ENCODE measurements at regions not wholly inside any gene's neighbourhood (a gene's known extent, or its start where the extent isn't known, plus 50 kb on each side); places are given as distances from the start of the nearest gene placed in this dataset.

DNA sequence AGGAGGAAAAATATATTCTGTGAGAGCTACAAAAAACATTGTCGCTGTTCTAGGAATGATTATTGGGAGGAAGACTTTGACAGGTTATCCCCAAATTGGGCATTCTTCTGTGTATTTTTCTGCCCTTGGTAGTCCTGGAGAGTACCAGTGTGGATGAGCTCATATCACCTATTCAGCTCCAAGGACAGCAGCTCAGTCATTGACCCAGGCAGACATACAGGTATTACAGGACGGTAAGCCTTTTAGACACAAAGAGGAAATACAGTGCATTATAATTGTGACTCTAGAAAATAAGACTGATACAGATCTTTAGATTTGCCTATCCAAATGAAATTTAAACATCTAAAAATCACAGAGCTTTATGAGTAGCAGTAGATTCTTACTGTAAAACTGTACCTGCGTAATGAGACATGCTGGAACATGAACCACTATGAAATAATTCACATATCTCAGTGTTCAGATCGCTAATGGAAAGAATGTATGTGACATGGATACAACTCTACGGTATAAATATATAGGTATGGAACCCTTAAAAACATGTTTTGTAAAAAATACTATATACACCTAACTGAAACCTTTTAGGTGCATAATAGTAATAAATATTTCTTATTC is 56.0 kb downstream of the PLK2 start:
- DNase-seq: no peak

GRCh38 chr5:58401701-58402100 is 58.2 kb downstream of the PLK2 start:
- DNase-seq: no peak

DNA sequence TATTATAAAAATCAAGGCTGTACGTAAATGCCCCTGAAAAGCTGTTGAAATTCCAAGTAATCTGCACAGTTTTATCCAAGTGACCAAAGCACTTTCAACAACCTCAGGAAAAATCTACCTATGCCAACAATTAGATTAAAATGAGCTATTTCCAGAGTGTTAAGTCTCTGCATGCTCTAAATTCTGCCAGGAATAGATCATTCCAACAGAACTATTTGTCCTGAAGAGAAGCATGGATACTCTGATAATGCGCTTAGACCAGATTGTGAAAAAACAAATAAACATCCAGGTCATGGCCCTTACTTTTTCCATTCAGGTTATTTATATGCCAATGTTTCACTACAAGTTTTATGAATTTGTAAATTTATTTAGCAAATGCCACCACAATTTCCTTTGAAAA is 59.1 kb downstream of the PLK2 start:
- DNase-seq: no peak

DNA sequence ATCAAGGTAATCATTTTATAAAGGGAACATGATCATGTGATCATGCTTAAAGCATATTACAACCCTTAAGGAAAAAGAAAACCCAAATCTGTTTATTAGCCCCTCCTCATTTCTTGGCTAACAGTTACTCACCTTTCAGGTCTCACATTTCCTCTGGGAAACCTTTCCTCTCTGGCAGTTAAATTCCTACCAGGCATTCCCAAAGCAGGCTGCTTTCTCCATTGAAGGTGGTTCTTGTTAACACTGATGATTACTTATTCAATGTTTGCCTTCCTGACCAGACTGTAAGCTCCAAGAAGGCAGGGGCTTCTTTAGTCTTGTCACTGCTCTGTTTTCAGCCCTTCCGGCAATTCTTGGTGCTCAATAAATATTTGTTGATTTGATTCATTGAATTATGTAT is 59.9 kb downstream of the PLK2 start:
- DNase-seq: no peak

GRCh38 chr5:58394339-58394738 is 65.5 kb downstream of the PLK2 start:
- no peak for DNase-seq

GRCh38 chr5:58393716-58394115 is 66.2 kb downstream of the PLK2 start:
- DNase-seq: no peak

GRCh38 chr5:58392496-58392895 is 67.4 kb downstream of the PLK2 start:
- no peak for DNase-seq

- DNase-seq: no peak
Measured at GRCh38 chr5:58383448-58383847, 76.4 kb downstream of the PLK2 start.

DNA sequence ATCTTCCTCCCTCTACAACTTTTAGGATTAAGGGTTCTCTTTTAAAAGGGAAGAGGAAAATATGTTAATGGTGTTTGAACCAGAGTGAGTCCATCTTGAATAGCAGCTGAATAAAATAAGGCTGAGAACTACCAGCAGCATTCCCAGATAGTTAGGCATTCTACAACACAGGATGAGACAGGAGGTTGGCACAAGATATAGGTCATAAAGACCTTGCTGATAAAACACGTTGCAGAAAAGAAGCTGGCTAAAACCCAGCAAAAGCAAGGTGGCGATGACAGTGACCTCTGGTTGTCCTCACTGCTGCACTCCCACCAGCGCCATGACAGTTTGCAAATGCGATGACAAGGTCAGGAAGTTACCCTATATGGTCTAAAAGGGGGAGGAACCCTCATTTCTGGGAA is 77.8 kb downstream of the PLK2 start:
- DNase-seq: no peak

GRCh38 chr5:58381566-58381965 is 78.3 kb downstream of the PLK2 start:
- DNase-seq: no peak

DNA sequence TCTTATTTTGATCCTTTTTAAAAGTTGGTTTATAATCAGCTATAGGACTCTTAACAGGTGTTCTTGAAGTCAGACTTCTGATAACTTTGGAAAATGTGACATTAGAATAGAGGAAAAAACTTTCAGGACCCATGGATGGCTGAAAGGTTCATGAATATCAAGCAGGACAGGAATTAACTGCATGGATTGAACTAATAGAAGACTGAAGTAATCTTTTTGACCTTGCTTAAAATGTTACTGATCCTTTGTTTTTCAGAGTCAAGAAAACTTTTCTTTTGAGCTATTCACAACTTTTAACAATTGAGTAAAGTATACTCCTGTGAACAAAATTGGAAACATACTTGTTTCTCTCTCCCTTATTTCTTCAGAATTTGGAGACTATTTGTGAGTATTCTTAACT is 79.2 kb downstream of the PLK2 start:
- no peak for DNase-seq

GRCh38 chr5:58378613-58379390 is 81.1 kb downstream of the PLK2 start:
- no peak for DNase-seq

- DNase-seq: no peak
Measured at GRCh38 chr5:58370606-58371005, 89.3 kb downstream of the PLK2 start.

- no peak for DNase-seq
Measured at GRCh38 chr5:58369513-58370190, 90.2 kb downstream of the PLK2 start.

DNA sequence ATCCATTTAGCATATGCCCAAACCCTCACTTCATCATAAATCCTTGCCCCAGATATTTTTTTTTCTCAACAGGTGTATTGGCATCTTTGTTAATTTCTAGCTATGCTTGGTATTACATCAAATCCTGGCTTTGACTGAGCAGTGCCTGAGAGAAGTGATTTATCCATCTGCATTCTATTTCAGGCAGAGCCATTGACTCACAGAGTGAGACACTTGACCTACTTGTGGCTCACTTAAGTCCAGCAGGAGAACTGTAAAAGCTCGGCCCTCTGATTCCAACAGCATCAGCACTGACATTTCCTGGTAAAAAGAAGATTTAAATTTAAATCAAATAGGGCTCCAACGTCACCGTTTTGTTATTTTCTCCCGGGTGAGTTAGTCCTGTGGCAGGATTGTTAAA is 93.4 kb downstream of the PLK2 start:
- DNase-seq: no peak

- DNase-seq: no peak
Measured at GRCh38 chr5:58365791-58366190, 94.1 kb downstream of the PLK2 start.

- DNase-seq: no peak
Measured at GRCh38 chr5:58363461-58364249, 96.2 kb downstream of the PLK2 start.

GRCh38 chr5:58362135-58362534 is 97.8 kb downstream of the PLK2 start:
- DNase-seq: no peak

- DNase-seq: no peak
Measured at GRCh38 chr5:58360794-58361193, 99.1 kb downstream of the PLK2 start.

DNA sequence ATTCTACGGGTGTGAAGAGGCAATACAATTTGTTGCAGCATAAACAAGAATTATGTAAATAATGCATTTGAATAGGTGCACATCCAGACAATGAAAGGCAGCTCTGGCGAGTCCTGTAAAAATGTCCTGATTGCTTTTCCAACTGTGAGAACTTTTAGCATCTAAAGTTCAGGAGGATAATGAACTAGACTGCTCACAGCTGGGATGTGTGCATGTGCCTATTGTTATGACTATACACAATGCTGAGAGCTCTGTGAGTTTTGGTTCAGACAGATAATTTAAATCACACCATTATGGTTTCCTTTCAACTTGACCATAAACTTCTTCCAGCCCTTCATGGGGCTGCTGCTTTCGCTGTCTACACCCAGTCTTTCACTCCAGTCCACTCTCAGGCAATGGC is 99.9 kb downstream of the PLK2 start:
- DNase-seq: peak; percentile 26

GRCh38 chr5:58358501-58359178 is 101.2 kb downstream of the PLK2 start:
- no peak for DNase-seq
